ENCODE measurements at regions not wholly inside any gene's neighbourhood (a gene's known extent, or its start where the extent isn't known, plus 50 kb on each side); places are given as distances from the start of the nearest gene placed in this dataset.

GRCh38 chr21:38930066-38930465, 124.3 kb downstream of the ETS2 start:
- DNase-seq (ENCODE audit: extremely low read depth in 1 of 11, low read depth in 9 of 11, low spot score in 4 of 11), result no peak

GRCh38 chr21:38929652-38930051, 123.9 kb downstream of the ETS2 start:
- DNase-seq (ENCODE audit: extremely low read depth in 1 of 11, low read depth in 9 of 11, low spot score in 4 of 11), result no peak

- DNase-seq (ENCODE audit: extremely low read depth in 1 of 11, low read depth in 9 of 11, low spot score in 4 of 11), result no peak
These were observed 123.4 kb downstream of the ETS2 start for GRCh38 chr21:38929142-38929541.

GRCh38 chr21:38927776-38928175, 122.0 kb downstream of the ETS2 start:
- no peak for DNase-seq (ENCODE audit: extremely low read depth in 1 of 11, low read depth in 9 of 11, low spot score in 4 of 11)

- peak in 3 of 11 donors; percentile 46 to 57 (median 53) for DNase-seq (ENCODE audit: extremely low read depth in 1 of 11, low read depth in 9 of 11, low spot score in 4 of 11)
These were observed 120.2 kb downstream of the ETS2 start for GRCh38 chr21:38925923-38926322.

- no peak for DNase-seq (ENCODE audit: extremely low read depth in 1 of 11, low read depth in 9 of 11, low spot score in 4 of 11)
These were observed 119.7 kb downstream of the ETS2 start for GRCh38 chr21:38925478-38925877.

GRCh38 chr21:38924954-38925353, 119.2 kb downstream of the ETS2 start:
- no peak for DNase-seq (ENCODE audit: extremely low read depth in 1 of 11, low read depth in 9 of 11, low spot score in 4 of 11)

GRCh38 chr21:38923429-38923828, 117.7 kb downstream of the ETS2 start:
- DNase-seq (ENCODE audit: extremely low read depth in 1 of 11, low read depth in 9 of 11, low spot score in 4 of 11), result no peak

- DNase-seq (ENCODE audit: extremely low read depth in 1 of 11, low read depth in 9 of 11, low spot score in 4 of 11), result no peak
These were observed 116.9 kb downstream of the ETS2 start for GRCh38 chr21:38922474-38923235.

- no peak for DNase-seq (ENCODE audit: extremely low read depth in 1 of 11, low read depth in 9 of 11, low spot score in 4 of 11)
These were observed 116.0 kb downstream of the ETS2 start for GRCh38 chr21:38921511-38922251.

- no peak for DNase-seq (ENCODE audit: extremely low read depth in 1 of 11, low read depth in 9 of 11, low spot score in 4 of 11)
These were observed 115.1 kb downstream of the ETS2 start for GRCh38 chr21:38920631-38921398.

GRCh38 chr21:38918607-38919346, 113.0 kb downstream of the ETS2 start:
- DNase-seq (ENCODE audit: extremely low read depth in 1 of 11, low read depth in 9 of 11, low spot score in 4 of 11), result peak in 1 of 11 donors; percentile 48

GRCh38 chr21:38917043-38917774, 111.5 kb downstream of the ETS2 start:
- DNase-seq (ENCODE audit: extremely low read depth in 1 of 11, low read depth in 9 of 11, low spot score in 4 of 11), result no peak

- no peak for DNase-seq (ENCODE audit: extremely low read depth in 1 of 11, low read depth in 9 of 11, low spot score in 4 of 11)
These were observed 110.7 kb downstream of the ETS2 start for GRCh38 chr21:38916214-38916964.

- DNase-seq (ENCODE audit: extremely low read depth in 1 of 11, low read depth in 9 of 11, low spot score in 4 of 11), result no peak
These were observed 109.8 kb downstream of the ETS2 start for GRCh38 chr21:38915546-38915945.

- DNase-seq (ENCODE audit: extremely low read depth in 1 of 11, low read depth in 9 of 11, low spot score in 4 of 11), result no peak
These were observed 109.0 kb downstream of the ETS2 start for GRCh38 chr21:38914528-38915293.

- DNase-seq (ENCODE audit: extremely low read depth in 1 of 11, low read depth in 9 of 11, low spot score in 4 of 11), result no peak
These were observed 108.3 kb downstream of the ETS2 start for GRCh38 chr21:38913893-38914527.
